ENCODE measurements at regions not wholly inside any gene's neighbourhood (a gene's known extent, or its start where the extent isn't known, plus 50 kb on each side); places are given as distances from the start of the nearest gene placed in this dataset.

DNA sequence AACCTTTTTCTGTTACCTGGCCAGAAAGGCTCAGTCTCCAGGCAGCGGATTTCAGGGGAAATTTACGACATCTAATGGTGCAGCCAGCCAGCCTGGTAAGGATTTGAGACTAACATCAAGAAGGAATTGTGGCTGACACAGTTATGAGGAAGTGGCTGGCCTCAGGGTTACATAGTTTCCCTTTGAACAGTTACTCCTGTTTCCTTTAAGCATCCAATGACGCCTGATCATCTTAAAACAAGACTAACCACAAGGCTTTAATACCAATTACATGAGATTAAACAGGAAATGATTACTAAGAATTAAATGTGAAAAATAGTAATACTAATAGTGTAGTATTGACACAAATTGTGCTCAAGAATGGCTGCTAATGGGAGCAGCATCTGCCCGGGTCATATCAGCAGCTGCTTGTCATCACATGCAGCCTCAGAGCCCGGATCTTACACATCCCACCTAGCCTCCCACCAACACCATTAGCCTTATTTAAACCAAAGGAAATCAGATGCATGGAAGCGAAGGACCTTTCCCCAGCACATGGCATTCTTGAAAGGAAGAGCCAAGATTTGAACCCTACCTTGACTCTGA is 431.8 kb downstream of the PMP22 start:
- DNase-seq (ENCODE audit: low read depth in 1 of 2, low spot score in 1 of 2): no peak

DNA sequence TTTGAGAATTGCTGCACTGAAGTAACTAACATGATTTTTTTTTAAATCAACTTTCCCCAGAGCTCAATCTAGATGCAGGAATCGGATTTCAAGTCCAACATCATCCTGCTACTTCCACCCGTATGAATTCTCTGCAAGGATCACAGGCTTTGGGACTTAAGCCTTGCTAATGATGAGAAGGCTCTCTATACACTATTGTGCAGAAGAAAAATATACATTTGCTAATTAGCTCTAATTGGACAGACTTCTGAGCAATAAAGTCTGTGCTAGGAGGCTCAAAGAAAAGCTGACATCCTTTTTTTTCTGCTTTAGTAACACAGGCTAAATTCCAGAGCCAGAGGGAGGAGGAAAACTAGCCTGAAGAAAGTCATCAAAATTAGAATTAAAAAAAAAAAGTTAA is 433.6 kb downstream of the PMP22 start:
- DNase-seq (ENCODE audit: low read depth in 1 of 2, low spot score in 1 of 2): no peak

DNA sequence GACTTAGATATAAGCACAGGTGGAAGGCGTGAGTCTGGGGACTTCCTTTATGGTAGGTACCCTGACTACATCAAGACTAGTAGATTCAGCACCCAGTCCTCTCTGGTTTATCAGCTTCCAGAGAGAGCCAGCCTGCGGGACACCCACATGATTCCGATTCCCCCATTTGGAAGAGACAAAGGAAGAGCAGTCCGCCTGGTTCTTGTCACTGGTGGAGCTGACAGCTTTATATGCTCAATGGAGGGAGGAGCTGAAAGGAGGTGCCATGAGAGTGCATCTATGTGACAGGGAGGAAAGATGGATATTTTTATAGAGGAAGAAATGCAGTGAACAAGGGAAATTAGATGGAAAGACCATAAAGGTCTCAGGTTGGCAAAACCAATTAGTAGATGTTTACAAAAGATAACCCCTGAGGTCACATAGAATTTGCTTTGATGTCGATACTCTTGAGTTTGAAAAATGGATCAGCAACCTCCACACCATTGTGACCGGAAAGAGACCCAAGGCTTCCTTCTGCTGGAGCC is 437.7 kb downstream of the PMP22 start:
- no peak for DNase-seq (ENCODE audit: low read depth in 1 of 2, low spot score in 1 of 2)

DNA sequence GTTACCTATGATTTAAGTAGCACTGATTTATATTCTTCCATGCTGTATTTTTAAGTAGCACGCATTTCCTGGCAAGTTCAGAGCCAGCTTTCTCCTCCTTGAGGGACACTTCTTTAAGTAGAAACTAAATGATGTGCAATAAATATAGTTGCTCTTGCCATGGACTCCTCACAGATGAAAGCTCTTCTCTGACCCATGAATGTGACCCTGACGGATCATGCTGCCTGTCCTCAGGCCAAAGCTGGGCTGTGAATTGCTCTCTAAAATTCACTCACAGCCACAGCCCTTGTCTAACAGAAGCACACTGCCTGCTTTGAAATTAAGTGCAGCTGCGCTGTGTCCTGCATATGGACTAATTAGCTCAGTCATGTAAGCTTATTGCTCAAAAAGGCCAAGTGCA is 438.8 kb downstream of the PMP22 start:
- DNase-seq (ENCODE audit: low read depth in 1 of 2, low spot score in 1 of 2): no peak

DNA sequence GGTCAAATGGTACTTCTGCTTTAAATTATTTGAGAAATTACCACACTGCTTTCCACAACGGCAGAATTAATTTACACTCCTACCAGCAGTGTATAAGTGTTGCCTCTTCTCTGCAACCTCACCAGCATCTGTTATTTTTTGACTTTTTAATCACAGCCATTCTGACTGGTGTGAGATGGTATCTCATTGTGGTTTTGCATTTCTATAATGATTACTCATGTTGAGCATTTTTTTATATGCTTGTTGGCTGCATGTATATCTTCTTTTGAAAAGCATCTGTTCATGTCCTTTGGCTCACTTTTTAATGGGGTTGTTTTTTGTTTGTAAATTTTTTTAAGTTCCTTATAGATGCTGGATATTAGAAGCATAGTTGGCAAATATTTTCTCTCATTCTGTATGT is 446.7 kb downstream of the PMP22 start:
- no peak for DNase-seq (ENCODE audit: low read depth in 1 of 2, low spot score in 1 of 2)

DNA sequence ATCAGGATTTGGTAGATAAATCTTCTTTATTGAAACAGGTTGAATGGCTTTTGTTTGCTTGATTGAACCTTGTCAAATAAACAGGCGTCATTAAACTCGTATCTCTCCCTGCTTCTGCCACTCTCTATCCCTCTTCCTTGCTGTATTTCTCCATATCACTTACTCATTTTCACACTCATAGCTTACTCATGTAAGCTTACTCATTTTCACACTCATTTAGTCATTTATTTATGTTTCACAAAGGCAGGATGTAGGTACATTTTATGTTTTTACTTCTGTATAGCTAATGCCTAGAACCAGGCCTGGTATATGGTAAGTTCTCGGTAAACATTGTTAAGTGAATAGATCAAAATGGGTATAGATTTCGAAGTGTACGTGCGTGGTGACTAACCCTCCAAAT is 450.0 kb downstream of the PMP22 start:
- no peak for DNase-seq (ENCODE audit: low read depth in 1 of 2, low spot score in 1 of 2)

DNA sequence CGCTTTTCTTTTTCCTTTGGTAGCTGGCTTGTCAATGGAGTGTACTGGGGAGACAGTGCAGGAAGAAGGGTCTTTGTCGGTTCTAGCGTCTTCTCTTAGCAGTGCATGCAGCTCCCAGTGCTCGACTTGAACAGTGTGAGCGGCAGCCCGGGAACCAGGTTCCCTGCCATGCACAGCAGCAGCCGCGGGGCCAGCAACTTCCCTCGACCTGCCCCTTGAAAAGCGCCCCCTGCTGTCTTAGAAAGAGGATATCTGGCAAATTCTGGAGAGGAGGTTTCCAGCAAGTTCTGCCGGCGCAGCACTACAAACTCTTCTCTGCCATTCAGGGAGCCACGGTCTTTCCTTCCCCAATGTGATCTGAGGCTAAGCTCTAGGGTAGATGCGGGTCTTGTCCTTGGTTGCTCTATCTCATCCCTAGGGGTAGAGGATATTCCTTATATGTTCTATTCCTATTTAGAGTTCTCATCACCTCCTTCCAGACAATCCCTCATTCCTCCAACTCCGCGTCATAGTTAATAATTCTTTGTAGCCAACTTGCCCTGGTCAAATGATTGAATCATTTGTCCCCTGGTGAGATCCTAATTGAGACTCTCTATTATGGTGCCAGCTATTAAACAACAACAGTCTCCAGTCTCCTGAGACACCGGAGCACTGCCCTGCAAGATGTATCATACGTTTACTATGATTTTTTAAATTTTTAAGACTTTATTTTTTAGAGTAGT is 451.3 kb downstream of the PMP22 start:
- DNase-seq (ENCODE audit: low read depth in 1 of 2, low spot score in 1 of 2): no peak

DNA sequence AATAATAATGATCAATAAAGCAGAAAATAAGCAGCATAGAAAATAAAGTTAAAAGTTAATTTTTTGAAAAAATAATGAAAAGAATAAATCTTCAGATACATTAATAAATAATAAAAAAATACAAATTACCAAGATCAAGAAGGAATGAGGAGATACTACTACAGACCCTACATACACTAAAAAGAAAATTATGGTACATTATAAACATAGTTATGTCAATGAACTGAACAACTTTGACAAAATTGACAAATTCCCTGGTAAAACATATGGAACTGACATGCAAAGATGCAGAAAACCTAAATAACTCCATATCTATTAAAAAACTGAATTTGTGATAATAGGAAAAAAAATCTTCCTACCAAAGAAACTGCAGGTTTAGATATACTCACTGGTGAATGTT is 456.7 kb downstream of the PMP22 start:
- no peak for DNase-seq (ENCODE audit: low read depth in 1 of 2, low spot score in 1 of 2)

DNA sequence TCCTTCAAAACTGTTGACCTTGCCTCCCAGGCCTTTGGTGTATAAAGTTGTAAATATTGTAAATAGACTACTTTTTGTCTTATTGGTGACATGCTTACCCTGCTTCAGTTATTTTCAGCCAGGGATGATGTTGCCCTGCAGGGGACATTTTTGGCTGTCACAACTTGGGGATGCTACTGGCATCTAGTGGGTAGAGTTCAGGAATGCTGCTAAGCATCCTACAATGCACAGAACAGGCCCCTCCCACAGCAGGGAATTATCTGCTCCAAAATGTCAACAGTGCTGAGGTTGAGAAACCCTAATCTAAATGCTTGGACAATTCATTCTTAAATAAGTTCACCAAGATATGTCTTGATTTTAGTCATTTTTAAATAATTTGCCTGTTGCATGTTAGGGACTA is 459.8 kb downstream of the PMP22 start:
- no peak for DNase-seq (ENCODE audit: low read depth in 1 of 2, low spot score in 1 of 2)

DNA sequence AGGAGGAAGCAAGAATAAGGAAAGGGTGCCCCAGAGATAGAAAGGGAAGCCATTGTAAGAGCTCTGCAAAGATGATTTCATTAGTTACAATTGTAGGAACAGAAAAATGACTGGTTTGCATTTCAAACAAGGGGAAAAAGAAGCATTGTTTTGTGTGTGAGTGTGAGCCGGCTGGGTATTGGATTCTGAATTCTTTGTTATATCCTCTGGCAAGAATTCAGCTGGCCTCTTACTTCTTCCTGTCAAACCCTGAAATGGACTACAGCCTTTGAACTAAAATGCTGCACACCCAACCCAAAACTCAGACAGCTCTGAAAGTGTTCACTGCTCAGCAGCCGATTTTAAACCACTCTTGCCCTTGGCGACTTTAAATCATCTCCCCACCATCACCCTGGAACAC is 461.3 kb downstream of the PMP22 start:
- no peak for DNase-seq (ENCODE audit: low read depth in 1 of 2, low spot score in 1 of 2)

DNA sequence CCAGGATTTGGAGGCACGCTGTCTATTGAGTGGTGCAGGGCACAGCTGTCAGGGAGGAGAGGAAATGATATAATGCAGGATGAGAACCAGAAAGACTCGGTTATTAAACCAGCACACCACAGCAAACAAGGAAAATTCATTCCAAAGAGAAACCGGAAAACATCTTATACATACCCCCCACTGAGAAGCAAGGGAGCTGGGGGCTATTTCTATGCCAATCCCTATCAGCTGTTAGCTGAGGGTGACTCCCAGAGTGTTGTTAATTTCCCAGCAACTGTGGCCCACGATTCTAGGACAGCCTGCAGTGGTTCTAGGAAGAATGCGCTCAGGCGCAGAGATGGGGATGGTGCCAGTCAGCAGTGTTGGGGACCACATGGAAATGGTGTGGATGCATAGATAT is 467.3 kb downstream of the PMP22 start:
- no peak for DNase-seq (ENCODE audit: low read depth in 1 of 2, low spot score in 1 of 2)

DNA sequence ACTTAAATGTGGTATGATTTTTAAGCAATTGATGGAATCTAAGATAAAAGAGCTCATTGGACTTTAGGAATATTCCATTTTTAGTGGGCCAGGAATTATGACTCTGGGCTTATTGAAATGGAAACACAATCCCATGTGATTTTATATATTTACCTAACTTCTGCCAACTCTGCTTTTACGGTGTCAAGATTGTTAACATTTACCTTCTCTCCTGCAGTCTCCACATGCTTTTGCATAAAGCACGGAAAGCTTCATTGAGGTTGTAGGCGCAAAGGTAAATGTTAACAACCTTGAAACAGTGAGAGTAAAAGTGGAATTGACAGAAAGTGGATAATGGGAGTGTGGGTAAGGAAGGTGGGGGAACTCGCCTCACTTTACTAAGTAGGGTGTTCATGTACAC is 468.1 kb downstream of the PMP22 start:
- no peak for DNase-seq (ENCODE audit: low read depth in 1 of 2, low spot score in 1 of 2)

DNA sequence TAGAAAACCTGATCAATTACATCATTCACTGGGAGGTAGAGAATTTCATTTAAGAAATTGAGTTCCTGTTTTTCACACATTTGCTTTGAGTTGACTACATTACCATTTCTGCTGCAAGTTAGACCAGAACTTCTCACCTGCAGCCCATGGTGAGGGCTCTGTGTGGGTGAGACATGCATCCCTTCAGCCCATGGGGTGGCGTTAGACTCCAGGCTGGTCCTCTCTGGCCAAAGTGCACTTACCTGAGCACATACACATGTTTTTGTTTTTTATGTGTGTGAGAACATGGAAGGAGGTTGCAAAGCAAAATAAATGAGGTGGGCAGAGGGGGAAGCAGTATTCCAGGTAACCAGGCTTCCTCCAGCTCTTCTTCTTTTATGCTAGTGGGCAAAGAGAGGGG is 470.2 kb downstream of the PMP22 start:
- DNase-seq (ENCODE audit: low read depth in 1 of 2, low spot score in 1 of 2): no peak

DNA sequence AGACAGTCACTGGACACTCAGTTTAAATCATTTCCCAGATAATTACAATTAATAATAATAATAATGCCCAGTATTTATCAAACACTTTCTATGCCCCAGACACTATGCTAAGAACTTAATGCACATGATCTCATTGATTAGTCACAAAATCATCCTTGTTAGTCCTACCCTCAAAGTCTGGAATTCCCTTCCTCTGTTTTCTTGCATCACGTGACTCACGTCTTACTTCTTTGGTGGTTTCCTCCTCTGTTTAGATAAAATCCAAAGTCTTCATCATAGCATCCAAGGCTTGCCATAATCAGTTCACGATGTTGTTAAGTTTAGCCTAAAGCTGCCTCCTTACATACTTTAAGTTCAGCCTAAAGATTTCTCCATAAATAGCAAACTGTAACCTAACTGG is 471.9 kb downstream of the PMP22 start:
- DNase-seq (ENCODE audit: low read depth in 1 of 2, low spot score in 1 of 2): no peak

DNA sequence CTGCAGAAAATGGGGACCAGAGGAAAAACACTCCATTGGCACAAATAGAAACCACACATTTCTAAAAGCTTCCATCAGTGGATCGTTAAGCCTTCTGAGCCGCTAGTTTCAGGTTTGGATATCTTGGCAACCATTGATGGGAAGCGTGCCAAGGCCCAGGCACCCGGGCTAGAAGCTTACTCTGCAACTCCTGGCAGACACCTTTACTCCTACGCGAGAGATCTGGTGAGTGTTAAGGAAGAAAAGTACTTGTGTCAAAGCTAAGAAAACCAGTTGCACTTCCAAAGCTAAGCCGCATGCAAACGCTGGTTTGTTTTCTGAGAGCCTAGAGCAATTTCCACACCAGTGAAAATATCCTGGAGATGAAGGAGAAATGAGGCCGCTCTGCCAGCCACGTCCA is 472.4 kb downstream of the PMP22 start:
- DNase-seq (ENCODE audit: low read depth in 1 of 2, low spot score in 1 of 2): no peak

DNA sequence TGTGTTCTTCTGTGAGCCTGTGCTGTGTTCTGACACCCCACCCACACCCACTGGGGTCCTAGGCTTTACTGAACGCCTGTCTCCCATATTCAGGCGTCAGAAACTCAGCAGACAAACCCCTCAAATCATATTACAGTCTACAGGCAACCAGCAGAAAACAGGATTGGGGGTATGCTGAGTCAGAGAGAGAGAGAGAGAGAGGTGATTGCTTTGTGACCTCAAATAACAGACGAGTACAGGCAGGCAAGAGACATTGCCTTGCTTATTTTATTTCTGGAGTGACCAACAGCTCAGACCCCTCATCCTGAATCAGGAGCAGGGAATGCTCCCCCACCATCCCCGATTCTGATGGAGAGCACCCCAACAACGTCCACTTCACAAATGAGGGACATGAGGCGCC is 473.9 kb downstream of the PMP22 start:
- DNase-seq (ENCODE audit: low read depth in 1 of 2, low spot score in 1 of 2): no peak

DNA sequence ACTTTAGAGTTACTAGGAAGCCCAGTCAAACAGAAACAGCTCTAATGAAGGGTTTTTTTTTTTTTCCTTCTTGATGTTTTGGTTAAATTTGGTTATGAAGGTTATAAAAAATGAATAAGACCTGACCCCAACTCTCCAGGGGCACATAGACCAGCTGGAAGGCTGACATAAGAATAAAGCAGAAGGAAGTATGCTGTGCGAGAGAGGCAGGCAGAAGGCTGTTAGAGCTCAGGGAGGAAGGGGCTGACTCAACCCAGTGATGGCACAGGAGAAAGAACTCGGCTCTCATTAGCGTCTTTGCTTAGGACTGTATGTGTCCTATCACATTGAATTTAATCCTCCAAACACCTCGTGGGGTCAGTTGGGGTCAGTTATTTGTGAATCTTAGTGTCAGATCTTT is 474.6 kb downstream of the PMP22 start:
- DNase-seq (ENCODE audit: low read depth in 1 of 2, low spot score in 1 of 2): no peak

DNA sequence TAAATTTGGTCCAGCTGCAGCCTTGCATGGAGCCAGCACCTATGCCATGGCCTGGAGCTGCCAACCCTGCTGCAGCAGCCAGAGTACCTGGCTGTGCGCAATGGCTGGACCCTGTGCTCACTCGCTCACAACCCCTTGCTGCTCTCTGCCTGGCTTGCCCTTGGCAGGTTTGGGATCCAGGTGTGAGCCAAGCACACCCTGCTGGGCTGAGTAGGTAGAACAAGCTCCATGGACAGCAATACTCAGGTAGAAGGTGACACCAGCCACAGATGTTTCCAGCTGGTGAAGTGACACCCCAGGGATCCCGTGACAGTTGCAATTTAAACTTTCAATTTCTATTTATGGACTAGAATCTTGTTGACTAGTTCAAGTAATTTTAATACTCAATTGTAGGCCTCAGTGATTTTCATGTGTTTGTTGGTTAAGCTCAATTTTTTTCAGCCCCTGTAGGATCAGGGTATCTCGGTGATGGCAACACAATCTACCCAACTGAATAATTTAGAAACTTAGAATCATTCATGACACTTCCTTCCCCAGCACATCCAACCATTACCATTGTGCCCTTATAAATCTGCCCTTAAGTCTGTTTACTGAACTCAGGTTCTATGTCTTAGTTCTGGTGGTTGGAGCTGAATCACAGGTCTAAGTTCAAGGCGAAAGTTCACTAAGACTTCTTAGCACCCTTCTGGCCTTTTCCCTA is 480.0 kb downstream of the PMP22 start:
- DNase-seq (ENCODE audit: low read depth in 1 of 2, low spot score in 1 of 2): no peak

DNA sequence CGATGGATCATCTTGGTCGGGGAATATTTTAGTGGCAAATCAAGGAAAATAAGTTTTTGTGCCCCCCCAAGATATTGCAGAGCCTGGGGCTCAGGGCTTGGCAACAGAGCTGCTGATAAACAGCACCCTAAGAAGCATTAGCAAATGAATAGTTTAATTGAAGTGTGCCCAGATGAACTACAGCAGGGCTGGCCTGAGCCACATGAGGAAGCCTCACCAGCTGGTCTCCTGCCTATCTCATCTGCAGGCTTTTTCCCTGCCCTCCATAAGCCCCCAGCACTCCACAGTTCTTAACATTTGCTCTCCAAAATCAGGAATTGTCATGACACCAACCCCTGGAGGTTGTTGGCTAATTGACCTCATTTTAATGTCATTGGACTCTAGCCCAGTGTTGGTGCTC is 480.2 kb downstream of the HS3ST3B1 start:
- DNase-seq (ENCODE audit: low read depth in 1 of 2, low spot score in 1 of 2): no peak

DNA sequence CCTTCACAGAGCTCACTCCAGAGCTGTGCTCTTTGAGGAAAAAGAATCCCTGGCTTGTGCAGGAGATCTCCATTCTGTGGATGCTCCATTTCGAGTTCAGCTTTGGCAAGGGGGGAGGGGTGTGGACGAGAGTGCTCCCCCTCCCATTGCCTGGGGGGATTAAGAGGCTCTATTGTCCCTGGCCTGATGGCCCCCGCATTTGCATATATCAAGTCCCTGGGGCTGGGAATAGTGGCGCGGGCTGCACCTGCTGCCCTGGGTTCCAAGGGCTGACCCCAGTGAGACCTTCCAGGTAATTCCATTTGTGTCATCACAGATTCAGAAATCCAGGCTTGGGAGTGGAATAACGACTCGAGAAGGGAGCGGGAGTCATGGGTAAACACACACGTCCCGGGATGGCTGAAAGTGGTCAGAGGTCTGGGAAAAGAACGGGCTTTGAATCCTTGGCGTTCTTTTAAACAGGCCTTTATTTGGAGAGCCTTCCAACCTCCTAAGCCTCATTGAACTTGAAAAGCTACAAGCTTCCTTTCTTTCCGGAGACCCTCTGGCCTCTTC is 479.3 kb downstream of the HS3ST3B1 start:
- no peak for DNase-seq (ENCODE audit: low read depth in 1 of 2, low spot score in 1 of 2)

DNA sequence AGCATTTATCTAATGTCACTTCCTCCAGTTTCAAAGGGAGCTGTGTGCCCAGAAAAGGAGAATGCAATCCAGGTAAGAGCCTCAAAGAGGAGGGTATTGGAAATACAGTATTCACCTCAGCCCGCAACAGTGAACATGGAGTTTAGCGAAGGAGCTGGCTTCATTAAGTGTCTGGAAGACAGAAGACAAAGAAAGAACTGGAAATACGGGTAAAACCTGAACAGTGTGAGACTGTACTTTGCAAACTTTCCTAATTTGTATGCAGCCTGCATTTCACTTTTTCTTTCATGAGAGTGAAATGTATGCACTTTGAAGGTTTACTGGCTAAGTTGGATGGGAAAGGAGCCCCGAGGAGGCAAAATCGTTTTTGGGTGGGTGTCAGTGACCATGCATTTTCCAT is 478.4 kb downstream of the HS3ST3B1 start:
- DNase-seq (ENCODE audit: low read depth in 1 of 2, low spot score in 1 of 2): no peak

DNA sequence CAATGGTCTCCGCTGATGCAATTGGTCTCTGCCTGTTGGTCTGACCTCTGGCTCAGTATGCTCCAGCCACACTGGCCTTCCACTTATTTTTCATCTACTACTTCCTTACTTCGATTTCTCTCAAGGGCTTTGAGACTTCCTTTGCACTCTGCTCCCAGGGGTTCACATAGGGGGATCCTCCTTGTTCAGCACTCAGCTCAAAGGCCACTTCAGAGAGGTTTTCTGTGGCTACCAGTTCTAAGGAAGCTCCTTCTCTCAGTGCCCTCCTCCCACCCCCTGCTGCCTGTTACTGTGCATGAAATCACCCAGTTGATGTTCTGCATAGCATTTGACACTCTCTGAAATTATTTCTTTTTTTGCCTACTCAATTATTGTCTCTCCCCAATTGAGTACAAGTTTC is 476.4 kb downstream of the HS3ST3B1 start:
- no peak for DNase-seq (ENCODE audit: low read depth in 1 of 2, low spot score in 1 of 2)
